MG63 (cell line): ENCODE measurements at regions not wholly inside any gene's neighbourhood (a gene's known extent, or its start where the extent isn't known, plus 50 kb on each side); places are given as distances from the start of the nearest gene placed in this dataset.
"Not testable (repeated sequence)": the region's sequence is repeated elsewhere in the genome, so short reads cannot be mapped to it uniquely, and the experiment has no call there.

Experiments
- DNase-seq: peaks from one replicate; pipeline ENCODE4 v3.0.0-alpha.2; 2020
- H3K27me3 ChIP-seq: fragments of 250-450 bp; sonication (Bioruptor Pico); 2 replicates; pipeline ENCODE4 v1.5.1; 2020; ENCODE audit warnings: mild to moderate bottlenecking, moderate library complexity
- H3K36me3 ChIP-seq: fragments of 250-450 bp; sonication (Bioruptor Pico); 2 replicates; pipeline ENCODE4 v1.5.1; 2020; ENCODE audit warnings: mild to moderate bottlenecking, moderate library complexity
- H3K4me3 ChIP-seq: fragments of 250-450 bp; sonication (Bioruptor Pico); 2 replicates; pipeline ENCODE4 v1.5.1; 2020; ENCODE audit warnings: mild to moderate bottlenecking, moderate library complexity
- H3K9me3 ChIP-seq: fragments of 250-450 bp; sonication (Bioruptor Pico); 2 replicates; pipeline ENCODE4 v1.5.1; 2020; ENCODE audit warnings: mild to moderate bottlenecking, moderate library complexity

DNA sequence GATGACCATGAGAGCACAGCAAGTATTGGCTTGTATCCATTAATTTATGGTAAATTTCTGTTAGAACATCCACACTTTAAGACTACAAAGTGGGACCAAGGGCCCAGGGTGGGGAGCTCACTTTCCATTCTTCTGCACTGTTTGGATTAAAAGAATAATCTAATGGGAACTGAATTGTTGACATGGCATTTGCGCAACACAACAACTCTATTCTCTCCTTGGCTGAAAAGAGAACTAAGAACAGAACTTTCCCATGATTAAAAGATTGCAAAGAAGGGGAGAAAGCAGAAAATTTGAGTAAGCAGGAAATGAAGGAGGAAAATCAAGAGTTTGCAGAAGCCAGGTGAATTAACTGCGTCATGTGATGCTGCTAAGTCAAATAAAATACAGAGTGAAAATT lies 143.4 kb downstream of the HINT1 start:
- no peak for DNase-seq
- no peaks in the 10 kb centered on the region for H3K27me3 ChIP-seq
- no peaks in the 10 kb centered on the region for H3K9me3 ChIP-seq
- no peak overlapping the region for H3K4me3 ChIP-seq
- H3K36me3 ChIP-seq, result no peaks in the 10 kb centered on the region

DNA sequence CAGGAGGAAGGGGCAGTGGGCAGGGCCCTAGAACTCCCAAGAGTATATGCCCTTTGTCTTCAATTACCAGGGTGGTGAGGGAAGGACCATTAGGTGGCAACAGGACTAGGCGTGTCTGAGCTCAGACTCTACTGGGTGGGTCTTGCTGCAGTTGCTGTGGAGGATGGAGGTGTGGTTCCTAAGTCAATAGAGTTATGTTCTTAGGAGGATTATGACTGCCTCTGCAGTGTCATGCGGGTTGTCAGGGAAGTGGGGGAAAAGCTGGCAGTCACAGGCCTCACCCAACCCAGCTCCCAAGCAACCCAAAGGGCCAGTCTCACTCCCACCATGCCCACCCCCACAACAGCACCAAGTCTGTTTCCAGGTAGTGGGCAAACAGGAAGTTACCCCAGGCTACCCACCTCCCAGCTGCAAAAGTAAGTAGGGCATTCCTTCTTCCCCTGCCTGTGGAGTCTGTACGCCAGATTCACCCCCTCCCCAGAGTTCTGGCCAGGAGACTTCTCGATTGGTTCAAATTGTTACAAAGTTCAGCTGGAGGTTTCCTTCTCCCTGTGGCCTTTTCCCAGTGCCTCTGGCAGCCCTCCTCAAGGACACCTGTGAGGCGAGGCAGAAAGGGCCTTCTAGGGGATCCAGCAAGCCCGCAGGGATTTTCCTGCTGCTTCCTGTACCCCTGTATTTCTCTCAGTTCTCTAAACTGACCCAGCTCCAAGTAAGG lies 145.3 kb downstream of the HINT1 start:
- Histone ChIP-seq H3K9me3 (no peaks in the 10 kb centered on the region), H3K27me3 (no peaks in the 10 kb centered on the region), H3K36me3 (no peaks in the 10 kb centered on the region), H3K4me3 (no peak overlapping the region)
- no peak for DNase-seq

DNA sequence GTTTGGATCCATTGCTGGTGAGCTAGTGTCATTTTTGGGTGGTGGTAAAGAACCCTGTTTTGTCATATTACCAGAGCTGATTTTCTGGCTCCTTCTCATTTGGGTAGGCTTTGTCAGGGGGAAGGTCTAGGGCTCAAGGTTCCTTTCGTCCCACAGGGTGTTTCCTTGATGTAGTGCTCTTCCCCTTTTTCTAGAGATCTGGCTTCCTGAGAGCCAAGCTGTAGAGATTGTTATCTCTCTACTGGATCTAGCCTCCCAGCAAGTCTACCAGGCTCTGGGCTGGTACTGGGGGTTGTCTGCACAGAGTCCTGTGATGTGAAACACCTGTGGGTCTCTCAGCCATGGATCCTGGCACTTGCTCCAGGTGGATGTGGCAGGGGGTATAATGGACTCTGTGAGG lies 145.9 kb downstream of the HINT1 start:
- no peaks in the 10 kb centered on the region for H3K9me3 ChIP-seq
- no peak for DNase-seq

DNA sequence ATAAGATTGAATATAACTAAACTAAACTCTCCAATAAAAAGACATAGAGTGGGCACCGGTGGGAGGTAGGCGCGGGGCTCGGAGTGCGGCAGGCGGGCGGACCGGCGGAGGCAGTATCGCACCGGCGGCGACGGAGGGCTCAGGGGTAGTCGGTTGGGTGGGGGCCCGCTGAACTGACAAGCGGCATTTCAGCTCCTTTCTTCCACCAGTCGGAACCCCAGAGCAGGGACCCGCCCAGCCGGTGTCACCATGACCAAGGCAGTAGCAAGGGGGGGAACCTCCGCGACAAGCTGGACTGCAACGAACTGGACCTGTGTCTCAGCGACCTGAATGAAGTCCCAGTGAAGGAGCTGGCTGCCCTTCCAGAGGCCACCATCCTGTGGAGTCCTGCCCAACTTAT lies 156.7 kb downstream of the HINT1 start:
- no peaks in the 10 kb centered on the region for H3K36me3 ChIP-seq
- DNase-seq, result no peak
- H3K9me3 ChIP-seq, result no peaks in the 10 kb centered on the region
- H3K27me3 ChIP-seq, result peaks cover 16% of the 10 kb centered on the region
- H3K4me3 ChIP-seq, result no peak overlapping the region

More for the DNA sequence above, 145.9 kb downstream of the HINT1 start:
- Histone ChIP-seq H3K36me3 (no peaks in the 10 kb centered on the region), H3K4me3 (no peak overlapping the region), H3K27me3 (no peaks in the 10 kb centered on the region)

DNA sequence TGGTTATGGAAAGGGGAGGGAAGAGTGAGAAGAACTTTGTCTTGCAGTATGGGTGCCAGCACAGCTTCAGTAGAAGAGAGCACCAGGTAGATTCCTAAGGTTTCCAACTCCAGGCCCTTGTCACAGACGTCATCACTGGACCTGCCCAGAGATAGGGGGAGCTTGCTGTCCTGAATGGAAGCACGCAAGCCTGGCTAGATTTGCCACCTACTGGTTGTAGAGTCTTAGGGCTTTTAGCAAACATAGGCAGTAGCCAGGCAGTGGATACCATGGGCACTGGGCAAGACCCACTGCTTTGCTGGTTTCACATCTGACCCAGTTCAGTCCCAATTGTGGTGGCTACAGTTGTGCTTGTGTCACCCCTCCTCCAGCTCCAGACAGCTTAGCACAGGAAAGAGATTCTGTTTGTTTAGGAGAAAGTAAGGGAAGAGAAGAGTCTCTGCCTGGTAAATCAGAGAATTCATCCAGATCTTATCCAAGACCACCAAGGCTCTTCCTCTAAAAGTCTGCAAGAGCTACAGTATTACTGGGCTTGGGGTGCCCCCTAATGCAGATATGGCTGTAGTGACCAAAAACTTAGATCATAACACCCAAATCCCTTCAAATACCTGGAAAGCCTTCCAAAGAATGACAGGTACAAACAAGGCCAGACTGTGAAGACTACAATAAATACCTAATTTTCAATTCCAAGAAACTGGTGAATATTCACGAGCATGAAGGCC lies 158.9 kb downstream of the HINT1 start:
- Histone ChIP-seq H3K27me3 (peaks cover 18% of the 10 kb centered on the region), H3K9me3 (no peaks in the 10 kb centered on the region), H3K4me3 (no peak overlapping the region), H3K36me3 (no peaks in the 10 kb centered on the region)
- no peak for DNase-seq

DNA sequence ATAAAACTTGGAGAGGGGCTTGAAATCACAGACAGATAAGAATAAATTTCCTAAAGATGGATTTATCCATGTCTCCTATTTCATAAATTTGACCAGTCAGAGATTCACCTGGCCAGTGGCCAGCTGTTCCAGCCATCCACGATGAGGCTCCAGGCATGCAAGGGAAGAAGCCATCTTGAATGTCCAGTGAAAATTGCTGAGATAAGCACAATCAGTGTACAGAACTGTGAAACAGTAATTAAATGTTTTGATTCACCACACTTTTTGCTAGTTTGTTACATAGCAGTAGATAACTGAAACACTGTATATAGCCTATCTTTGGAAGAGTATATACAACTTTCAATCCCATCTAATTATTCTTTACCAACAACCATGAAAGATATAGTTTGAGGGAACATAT lies 163.5 kb downstream of the HINT1 start:
- Histone ChIP-seq H3K4me3 (no peak overlapping the region), H3K9me3 (no peaks in the 10 kb centered on the region), H3K36me3 (no peaks in the 10 kb centered on the region), H3K27me3 (peaks cover 2% of the 10 kb centered on the region)
- DNase-seq, result no peak

DNA sequence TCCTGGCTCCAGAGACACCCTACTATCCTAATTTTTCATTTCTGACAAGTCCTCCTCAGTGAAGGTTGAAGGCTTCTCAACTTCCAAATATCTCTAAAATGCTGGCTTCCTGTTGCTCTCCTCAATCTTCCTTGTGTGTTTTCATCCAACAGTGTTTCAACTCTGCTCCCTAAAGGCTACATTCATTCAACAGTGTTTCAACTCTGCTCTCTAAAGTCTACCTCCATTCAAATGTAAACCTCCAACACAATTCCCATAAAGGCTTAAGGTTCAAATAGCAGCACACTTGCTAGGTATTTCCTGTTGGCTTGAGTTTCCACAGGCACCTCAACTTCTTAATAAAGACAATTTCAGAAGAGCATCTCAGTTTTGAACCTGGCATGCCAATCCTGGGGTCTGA lies 164.8 kb downstream of the HINT1 start:
- DNase-seq, result no peak
- Histone ChIP-seq H3K36me3 (no peaks in the 10 kb centered on the region), H3K27me3 (peaks cover 2% of the 10 kb centered on the region), H3K9me3 (no peaks in the 10 kb centered on the region), H3K4me3 (no peak overlapping the region)

DNA sequence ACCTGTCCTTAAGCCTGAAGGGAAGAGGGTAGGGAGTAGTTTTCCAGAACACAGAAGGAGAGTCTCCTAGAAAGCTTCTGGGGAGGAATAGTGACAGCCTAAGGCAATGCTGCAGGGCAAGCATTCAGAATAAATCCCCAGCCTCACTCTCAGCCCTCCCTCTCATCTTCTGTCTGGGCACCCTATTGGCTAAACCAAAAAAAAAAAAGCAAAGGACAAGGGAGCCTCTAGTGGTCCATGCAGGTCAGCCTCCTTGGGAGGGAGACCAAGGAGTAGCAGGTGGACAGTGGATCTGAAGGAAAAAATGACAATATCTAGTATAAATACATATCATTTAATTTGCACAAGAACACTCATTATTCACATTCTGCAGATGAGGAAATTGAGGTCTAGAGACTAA lies 168.3 kb downstream of the HINT1 start:
- DNase-seq, H3K4me3 ChIP-seq, H3K27me3 ChIP-seq, H3K9me3 ChIP-seq, H3K36me3 ChIP-seq: not testable (repeated sequence)

DNA sequence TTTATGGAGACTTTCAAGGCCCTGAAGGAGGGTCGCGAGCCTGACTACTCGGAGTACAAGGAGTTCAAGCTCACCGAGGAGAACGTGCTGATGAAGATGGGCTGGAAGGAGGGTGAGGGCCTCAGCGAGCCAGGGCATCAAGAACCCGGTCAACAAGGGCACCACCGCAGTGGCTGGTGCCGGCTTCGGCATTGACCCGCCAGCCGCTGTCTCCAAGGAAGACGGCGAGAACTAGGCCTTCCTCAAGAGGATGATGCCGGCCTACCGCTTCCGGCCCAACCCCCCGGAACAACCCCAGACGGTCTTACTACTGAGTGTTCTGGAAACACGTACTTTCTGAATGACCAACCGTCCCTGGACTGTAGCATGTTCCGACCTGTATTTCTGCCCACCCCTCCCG lies 169.2 kb downstream of the HINT1 start:
- no peak for DNase-seq
- H3K9me3 ChIP-seq, result no peaks in the 10 kb centered on the region

DNA sequence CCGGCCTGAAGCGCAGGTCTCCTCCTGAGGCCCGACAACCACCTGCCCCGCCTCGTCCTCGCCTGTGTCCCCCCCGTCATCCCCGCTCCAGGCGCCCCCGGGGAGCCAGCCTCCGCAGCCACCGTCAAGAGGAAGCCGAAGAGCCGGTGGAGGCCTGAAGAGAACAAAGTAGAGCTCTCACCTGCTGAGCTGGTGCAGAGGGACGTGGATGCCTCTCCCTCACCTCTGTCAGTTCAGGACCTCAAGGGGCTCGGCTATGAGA lies 169.9 kb downstream of the HINT1 start:
- no peaks in the 10 kb centered on the region for H3K9me3 ChIP-seq
- no peak overlapping the region for H3K4me3 ChIP-seq
- no peak for DNase-seq
- no peaks in the 10 kb centered on the region; the same call in 1 of the 2 replicates for H3K27me3 ChIP-seq
- no peaks in the 10 kb centered on the region for H3K36me3 ChIP-seq

More for the DNA sequence above, 169.2 kb downstream of the HINT1 start:
- no peaks in the 10 kb centered on the region for H3K36me3 ChIP-seq
- H3K4me3 ChIP-seq, result no peak overlapping the region
- no peaks in the 10 kb centered on the region; the same call in 1 of the 2 replicates for H3K27me3 ChIP-seq

DNA sequence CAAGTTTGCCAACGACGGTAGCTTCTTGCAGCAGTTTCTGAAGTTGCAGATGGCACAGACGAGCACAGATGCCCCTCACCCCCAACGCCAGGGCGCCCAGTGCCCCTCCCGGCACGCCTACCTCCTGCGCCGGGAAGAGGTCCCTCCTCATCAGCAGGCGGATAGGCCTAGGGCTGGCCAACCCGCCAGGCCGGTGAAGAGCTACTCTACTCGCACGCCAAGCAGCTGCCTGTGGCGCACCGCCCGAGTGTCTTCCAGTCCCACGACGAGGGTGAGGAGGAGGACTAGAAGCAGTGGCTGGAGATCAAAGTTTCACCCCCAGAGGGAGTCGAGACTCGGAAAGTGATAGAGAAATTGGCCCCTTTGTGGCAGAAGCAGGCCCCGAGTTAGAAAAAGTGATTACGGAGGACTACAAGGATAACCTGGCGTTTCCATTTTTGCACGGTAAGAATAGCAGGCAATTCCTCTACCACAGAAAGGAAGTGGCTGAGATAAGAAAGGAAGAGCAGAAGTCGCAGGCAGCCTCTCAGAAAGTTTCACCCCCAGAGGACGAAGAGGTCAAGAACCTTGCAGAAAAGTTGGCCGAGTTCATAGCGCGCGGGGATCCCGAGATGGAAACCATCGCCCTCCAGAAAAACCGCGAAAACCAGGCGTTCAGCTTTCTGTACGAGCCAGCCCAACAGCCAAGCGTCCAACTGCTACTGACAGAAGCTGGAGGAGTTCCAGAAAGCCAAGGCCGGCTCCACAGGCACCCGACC lies 170.4 kb downstream of the HINT1 start:
- no peak for DNase-seq

DNA sequence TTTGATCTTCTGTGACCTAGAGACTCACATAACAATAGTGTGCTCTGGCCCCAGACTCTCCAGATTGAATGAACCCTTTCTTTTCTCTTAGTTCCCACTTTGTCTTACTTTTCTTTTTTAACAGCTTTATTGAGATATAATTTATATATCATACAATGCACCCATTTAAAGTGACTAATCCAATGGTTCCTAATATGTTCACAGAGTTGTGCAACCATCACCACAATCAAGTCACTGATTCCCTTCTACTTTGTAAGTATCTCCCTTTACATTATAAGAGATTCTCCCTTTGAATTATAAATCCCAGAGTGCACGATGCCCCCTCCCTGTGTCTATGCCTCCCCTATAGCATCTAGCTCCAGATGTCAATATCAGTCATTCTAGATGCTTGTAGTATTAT lies 172.4 kb downstream of the HINT1 start:
- no peak overlapping the region for H3K4me3 ChIP-seq

More for the DNA sequence above, 170.4 kb downstream of the HINT1 start:
- Histone ChIP-seq H3K4me3 (no peak overlapping the region), H3K36me3 (no peaks in the 10 kb centered on the region), H3K9me3 (no peaks in the 10 kb centered on the region), H3K27me3 (no peaks in the 10 kb centered on the region; the same call in 1 of the 2 replicates)

DNA sequence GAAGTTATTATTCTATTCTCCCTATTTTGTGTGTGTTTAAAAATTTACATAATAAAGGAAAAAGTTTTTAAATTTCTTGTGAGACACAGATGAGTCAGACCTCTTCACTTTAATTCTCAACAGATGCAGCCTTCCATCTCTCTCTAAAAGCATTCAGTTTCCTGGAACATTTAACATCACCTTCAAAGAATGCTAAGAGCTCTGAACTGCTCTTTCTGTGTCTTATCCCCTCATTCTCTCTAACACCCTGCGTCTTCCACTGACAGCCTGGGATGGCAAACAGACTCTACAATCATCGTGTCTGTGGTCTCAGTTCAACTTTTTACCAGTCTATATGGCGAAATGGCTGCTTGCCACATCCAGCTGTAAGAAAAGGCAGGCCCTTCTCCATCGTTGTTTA lies 173.0 kb downstream of the HINT1 start:
- H3K27me3 ChIP-seq, result no peaks in the 10 kb centered on the region
- DNase-seq, result no peak
- H3K4me3 ChIP-seq, result no peak overlapping the region
- H3K36me3 ChIP-seq, result no peaks in the 10 kb centered on the region
- H3K9me3 ChIP-seq, result no peaks in the 10 kb centered on the region

More for the DNA sequence above, 172.4 kb downstream of the HINT1 start:
- no peak for DNase-seq
- Histone ChIP-seq H3K36me3 (no peaks in the 10 kb centered on the region), H3K27me3 (no peaks in the 10 kb centered on the region), H3K9me3 (no peaks in the 10 kb centered on the region)

DNA sequence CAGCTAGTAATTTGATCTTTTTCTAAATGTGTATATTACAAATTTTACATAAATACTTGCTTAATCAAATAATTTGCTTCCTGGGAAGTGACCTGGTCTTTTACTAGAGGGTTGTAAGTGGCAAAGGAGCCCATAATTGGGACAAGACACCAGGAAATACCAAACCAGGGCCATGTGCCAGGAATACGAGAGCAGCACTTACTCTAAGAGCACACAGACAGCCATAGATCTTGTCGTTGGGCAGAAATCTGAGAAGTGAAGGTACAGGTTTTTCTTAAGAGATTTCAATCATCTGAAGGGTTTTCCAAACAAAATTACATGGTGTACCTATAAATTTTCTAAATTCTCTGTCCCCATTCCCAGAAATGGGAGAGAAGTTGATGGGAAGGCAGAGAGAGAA lies 179.3 kb downstream of the HINT1 start:
- H3K9me3 ChIP-seq, result no peaks in the 10 kb centered on the region
- DNase-seq, result no peak
- no peaks in the 10 kb centered on the region for H3K36me3 ChIP-seq
- no peak overlapping the region for H3K4me3 ChIP-seq
- peaks cover 3% of the 10 kb centered on the region; the same call in 1 of the 2 replicates for H3K27me3 ChIP-seq

DNA sequence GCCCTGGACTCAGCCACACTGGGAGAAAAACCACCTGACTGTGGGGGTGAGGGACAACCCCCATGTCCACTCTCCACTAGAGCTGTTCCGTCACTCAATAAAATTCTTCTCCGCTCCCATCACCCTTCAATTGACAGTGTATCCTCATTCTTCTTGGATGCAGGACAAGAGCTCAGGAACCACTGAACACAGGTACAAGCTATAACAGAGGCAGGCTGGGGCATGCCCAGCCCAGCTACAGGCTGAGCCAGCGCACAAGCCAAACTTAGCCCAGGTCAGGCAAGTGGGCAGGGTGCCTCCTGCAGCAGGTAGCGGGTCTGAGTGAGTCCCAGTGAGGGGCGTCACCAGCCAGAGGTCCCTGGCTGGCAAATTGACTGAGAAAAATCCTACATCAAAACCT lies 183.4 kb downstream of the HINT1 start:
- DNase-seq, result no peak
- H3K27me3 ChIP-seq, result peaks cover 5% of the 10 kb centered on the region; the same call in 1 of the 2 replicates
- H3K4me3 ChIP-seq, result no peak overlapping the region
- no peaks in the 10 kb centered on the region for H3K9me3 ChIP-seq
- H3K36me3 ChIP-seq, result no peaks in the 10 kb centered on the region

DNA sequence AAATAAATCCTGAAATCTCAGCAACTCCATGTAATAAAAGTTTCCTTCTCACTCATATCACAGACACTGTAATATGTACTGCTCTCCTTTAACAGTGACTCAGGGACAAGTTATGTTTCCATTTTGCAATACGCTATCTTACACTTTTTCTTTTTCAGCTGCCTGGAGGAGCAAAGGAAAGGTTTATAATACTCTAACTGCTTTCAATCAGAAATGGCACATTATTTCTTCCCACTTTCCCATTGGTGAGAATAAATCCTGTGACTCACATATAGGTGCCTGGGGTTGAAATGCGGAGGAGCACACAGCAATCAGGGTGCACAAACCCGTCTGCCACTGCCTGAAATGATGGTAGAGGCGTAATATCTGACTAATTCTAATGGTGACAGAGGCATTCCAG lies 186.6 kb downstream of the HINT1 start:
- no peak overlapping the region for H3K4me3 ChIP-seq
- H3K27me3 ChIP-seq, result peaks cover 6% of the 10 kb centered on the region; the same call in 1 of the 2 replicates
- no peaks in the 10 kb centered on the region for H3K36me3 ChIP-seq
- no peaks in the 10 kb centered on the region for H3K9me3 ChIP-seq
- DNase-seq, result no peak

DNA sequence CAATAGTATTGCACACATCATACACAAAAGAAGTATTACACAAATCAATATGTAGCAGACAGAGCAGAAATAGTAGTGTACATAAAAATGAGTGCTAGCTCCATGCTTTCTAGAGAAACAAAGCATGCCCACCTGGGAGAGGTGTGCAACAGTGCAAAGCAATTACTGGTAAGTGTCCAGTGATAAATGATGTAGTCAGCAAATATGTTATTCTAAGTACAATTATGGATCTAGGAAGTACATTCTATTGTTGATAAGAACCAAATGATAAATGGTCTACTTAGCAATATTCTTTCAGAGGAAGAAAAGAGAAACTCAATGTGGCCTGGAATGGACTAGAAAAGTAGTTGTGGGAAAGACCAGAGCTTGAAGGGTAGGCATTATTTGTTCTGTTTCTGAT lies 188.6 kb downstream of the HINT1 start:
- Histone ChIP-seq H3K4me3 (no peak overlapping the region), H3K27me3 (peaks cover 6% of the 10 kb centered on the region; the same call in 1 of the 2 replicates), H3K36me3 (no peaks in the 10 kb centered on the region), H3K9me3 (no peaks in the 10 kb centered on the region)
- no peak for DNase-seq
